DOHH2 (cell line): ENCODE measurements at regions not wholly inside any gene's neighbourhood (a gene's known extent, or its start where the extent isn't known, plus 50 kb on each side); places are given as distances from the start of the nearest gene placed in this dataset.

Source experiments
- H3F3A ChIP-seq: fragments of 200-600 bp; sonication (generic), shearing (Covaris generic); 2 replicates; pipeline ENCODE4 v1.6.0; 2016; ENCODE audit warnings: antibody characterized with exemption, mild to moderate bottlenecking; ENCODE audit not compliant: control insufficient read depth, insufficient read depth
- H3K27ac ChIP-seq: fragments of 200-600 bp; sonication (generic); 2 replicates; pipeline ENCODE4 v1.5.1; 2014; ENCODE audit warnings: low read depth, mild to moderate bottlenecking, low read length, moderate library complexity
- H3K27me3 ChIP-seq: fragments of 200-600 bp; sonication (generic); 2 replicates; pipeline ENCODE4 v1.6.1; 2014; ENCODE audit warnings: mild to moderate bottlenecking, low read length, mixed read lengths; ENCODE audit not compliant: control insufficient read depth
- H3K36me3 ChIP-seq: fragments of 200-600 bp; sonication (generic); 2 replicates; pipeline ENCODE4 v1.6.1; 2014; ENCODE audit warnings: mild to moderate bottlenecking, low read length, moderate library complexity, mixed read lengths; ENCODE audit not compliant: control insufficient read depth
- H3K4me1 ChIP-seq: fragments of 200-600 bp; sonication (generic); 2 replicates; pipeline ENCODE4 v1.6.1; 2014; ENCODE audit warnings: mild to moderate bottlenecking, low read length, mixed read lengths; ENCODE audit not compliant: control insufficient read depth
- H3K4me2 ChIP-seq: fragments of 200-600 bp; sonication (generic); 2 replicates; pipeline ENCODE4 v1.6.0; 2014; ENCODE audit warnings: mild to moderate bottlenecking, low read length, moderate library complexity
- H3K4me3 ChIP-seq: fragments of 200-600 bp; sonication (generic); 2 replicates; pipeline ENCODE4 v1.5.1; 2014; ENCODE audit warnings: mild to moderate bottlenecking, low read length, mixed read lengths
- H3K79me2 ChIP-seq: fragments of 200-600 bp; sonication (generic); 2 replicates; pipeline ENCODE4 v1.6.1; 2014; ENCODE audit warnings: mild to moderate bottlenecking, low read length, mixed read lengths; ENCODE audit not compliant: control insufficient read depth
- H3K9me2 ChIP-seq: fragments of 200-600 bp; sonication (generic); replicated peaks from 2 replicates; pipeline ENCODE4 v1.6.1; 2014; ENCODE audit warnings: mild to moderate bottlenecking, low read length, mixed read lengths; ENCODE audit not compliant: control insufficient read depth
- H3K9me3 ChIP-seq: fragments of 200-600 bp; sonication (generic); 2 replicates; pipeline ENCODE4 v1.6.1; 2014; ENCODE audit warnings: antibody characterized with exemption, low read length, mixed read lengths; ENCODE audit not compliant: control insufficient read depth, insufficient read depth
- H4K20me1 ChIP-seq: fragments of 200-600 bp; sonication (generic); 2 replicates; pipeline ENCODE4 v1.6.0; 2014; ENCODE audit warnings: low read depth, mild to moderate bottlenecking, antibody characterized with exemption, low read length, moderate library complexity; ENCODE audit not compliant: control insufficient read depth, insufficient read depth
- CTCF ChIP-seq: fragments of 200-600 bp; sonication (generic); IDR thresholded peaks from one replicate; pipeline ENCODE4 v1.5.1; 2014; ENCODE audit warnings: antibody characterized with exemption, mild to moderate bottlenecking, low read depth, low read length; ENCODE audit not compliant: poor library complexity, severe bottlenecking
- EZH2phosphoT487 ChIP-seq: fragments of 200-600 bp; sonication (generic); IDR thresholded peaks from 2 replicates; pipeline ENCODE4 v1.6.1; 2017; ENCODE audit warnings: borderline replicate concordance, mild to moderate bottlenecking, antibody characterized with exemption, low read length, moderate library complexity, mixed read lengths

GRCh38 chr6:147911057-147911456, 402.6 kb downstream of the SAMD5 start:
- Histone ChIP-seq H3K9me3 (no peaks in the 10 kb centered on the region), H3F3A (no peaks in the 10 kb centered on the region), H3K4me1 (no peaks in the 10 kb centered on the region), H3K79me2 (no peaks in the 10 kb centered on the region), H3K27ac (no peak overlapping the region), H3K36me3 (no peaks in the 10 kb centered on the region), H3K27me3 (no peaks in the 10 kb centered on the region), H3K9me2 (no peaks in the 10 kb centered on the region), H3K4me3 (no peak overlapping the region), H3K4me2 (no peak overlapping the region), H4K20me1 (no peaks in the 10 kb centered on the region)
- TF ChIP-seq CTCF (no peak), EZH2phosphoT487 (no peak)

GRCh38 chr6:147911686-147912085, 403.2 kb downstream of the SAMD5 start:
- no peaks in the 10 kb centered on the region for H3F3A ChIP-seq
- no peaks in the 10 kb centered on the region for H4K20me1 ChIP-seq
- H3K9me3 ChIP-seq = no peaks in the 10 kb centered on the region
- no peaks in the 10 kb centered on the region for H3K9me2 ChIP-seq
- H3K36me3 ChIP-seq = no peaks in the 10 kb centered on the region
- TF ChIP-seq CTCF (no peak), EZH2phosphoT487 (no peak)
- no peaks in the 10 kb centered on the region for H3K4me1 ChIP-seq
- H3K27me3 ChIP-seq = no peaks in the 10 kb centered on the region
- H3K4me2 ChIP-seq = no peak overlapping the region
- H3K79me2 ChIP-seq = no peaks in the 10 kb centered on the region
- H3K27ac ChIP-seq = no peak overlapping the region
- no peak overlapping the region for H3K4me3 ChIP-seq

GRCh38 chr6:147922799-147923198, 414.3 kb downstream of the SAMD5 start:
- no peaks in the 10 kb centered on the region for H3K79me2 ChIP-seq
- no peaks in the 10 kb centered on the region for H3K27me3 ChIP-seq
- no peaks in the 10 kb centered on the region for H3K36me3 ChIP-seq
- no peaks in the 10 kb centered on the region for H4K20me1 ChIP-seq
- no peaks in the 10 kb centered on the region for H3F3A ChIP-seq
- H3K27ac ChIP-seq = no peak overlapping the region
- H3K4me3 ChIP-seq = no peak overlapping the region
- no peak for TF ChIP-seq CTCF
- no peak for TF ChIP-seq EZH2phosphoT487
- no peaks in the 10 kb centered on the region for H3K4me1 ChIP-seq
- no peak overlapping the region for H3K4me2 ChIP-seq
- H3K9me2 ChIP-seq = no peaks in the 10 kb centered on the region
- no peaks in the 10 kb centered on the region for H3K9me3 ChIP-seq

- Histone ChIP-seq H3F3A (no peaks in the 10 kb centered on the region), H3K79me2 (no peaks in the 10 kb centered on the region), H3K27me3 (no peaks in the 10 kb centered on the region), H3K27ac (no peak overlapping the region), H3K4me1 (no peaks in the 10 kb centered on the region), H3K36me3 (no peaks in the 10 kb centered on the region), H3K9me2 (no peaks in the 10 kb centered on the region), H3K4me3 (no peak overlapping the region), H3K4me2 (no peak overlapping the region), H4K20me1 (no peaks in the 10 kb centered on the region), H3K9me3 (no peaks in the 10 kb centered on the region)
- TF ChIP-seq CTCF (no peak), EZH2phosphoT487 (no peak)
Measured at GRCh38 chr6:147924598-147924997, 416.1 kb downstream of the SAMD5 start.
